Stomach (tissue), 8 donors: ENCODE measurements at regions not wholly inside any gene's neighbourhood (a gene's known extent, or its start where the extent isn't known, plus 50 kb on each side); places are given as distances from the start of the nearest gene placed in this dataset.

ENCODE experiments used
- DNase-seq, 2 donors: peaks; one replicate each; pipeline versions ENCODE4 v3.0.0 to v3.0.0-alpha.2; 2013 to 2019
- H3K27ac ChIP-seq, 5 donors: fragments of 200-600 bp in 4 of 5; sonication (generic) in 4 of 5; one replicate each; pipeline ENCODE4 v1.5.1; 2013 to 2019; ENCODE audit warnings: mild to moderate bottlenecking in 1 of 5, moderate library complexity in 1 of 5
- H3K27me3 ChIP-seq, 3 donors: fragments of 200-600 bp; sonication (generic); one replicate each; pipeline ENCODE4 v1.5.1; 2017 to 2019; ENCODE audit warnings: mixed run types in 1 of 3
- H3K36me3 ChIP-seq, 4 donors: fragments of 200-600 bp; sonication (generic); 1 replicate in 3 of 4; 2 replicates in 1 of 4; pipeline ENCODE4 v1.5.1; 2016 to 2019
- H3K4me1 ChIP-seq, 4 donors: fragments of 200-600 bp; sonication (generic); one replicate each; pipeline ENCODE4 v1.5.1; 2016 to 2019
- H3K4me3 ChIP-seq, 4 donors: fragments of 200-600 bp; sonication (generic) in 3 of 4; one replicate each; pipeline ENCODE4 v1.5.1; 2016 to 2019; ENCODE audit warnings: mild to moderate bottlenecking in 1 of 4
- H3K9me3 ChIP-seq, 4 donors: fragments of 200-600 bp; sonication (generic); one replicate each; pipeline ENCODE4 v1.5.1; 2016 to 2019
- CTCF ChIP-seq, 7 experiments: fragments of 450-650 bp in 4 of 7; fragments of 200-600 bp in 3 of 7; sonication (generic) in 3 of 7; IDR thresholded peaks; one replicate each; pipeline ENCODE4 v1.5.1; 2016 to 2019; ENCODE audit warnings: antibody characterized with exemption in 7 of 7, control low read depth in 2 of 7, mild to moderate bottlenecking in 1 of 7
- EP300 ChIP-seq: sonication (generic); formaldehyde crosslinking; IDR thresholded peaks from one replicate; pipeline ENCODE4 v1.6.1; 2017; ENCODE audit warnings: antibody characterized with exemption
- POLR2A ChIP-seq, 4 donors: fragments of 450-650 bp; IDR thresholded peaks; one replicate each; pipeline ENCODE4 v1.6.1; 2016; ENCODE audit warnings: antibody characterized with exemption in 4 of 4, control low read depth in 2 of 4, mild to moderate bottlenecking in 1 of 4, moderate library complexity in 1 of 4
- POLR2AphosphoS5 ChIP-seq, 3 donors: sonication (generic); formaldehyde crosslinking; IDR thresholded peaks; one replicate each; pipeline ENCODE4 v1.6.1; 2016; ENCODE audit warnings: antibody characterized with exemption in 3 of 3
- WGBS, 5 donors: extraction: QIAGEN DNeasy Blood & Tissue Kit in 3 of 5; methylation state at CpG; one replicate each; pipeline versions ENCODE4 v1.1.5 to v1.1.7; 2013 to 2018; 5-methylcytosine and 5-hydroxymethylcytosine counted together
- intact Hi-C: fragments of 100-400 bp; cut with DNase I; formaldehyde crosslinking; loops from one replicate; pipeline ENCODE4 v1.15.1; 2023; ENCODE audit warnings: low total_unique reads
- donor health status: healthy with polysubstance abuse.
- donor health status: Bipolar disorder and iron deficiency.
- donor health status: healthy.

- Histone ChIP-seq H3K36me3 (no peaks in the 10 kb centered on the region), H3K27me3 (peaks cover 0 to 66% (median 0%) of the 10 kb centered on the region in 3 donors), H3K27ac (no peak overlapping the region), H3K4me1 (no peaks in the 10 kb centered on the region), H3K4me3 (no peak overlapping the region), H3K9me3 (no peaks in the 10 kb centered on the region)
- DNase-seq: peak in 1 of 2 donors; percentile 22
- 80 to 89% (median 86%) methylated on average over 13 to 23 of the region's 23 CpGs for WGBS, 5 donors
- intact Hi-C loops: no loop called here
- TF ChIP-seq CTCF (IDR thresholded peaks at IDR 0.05) (no peak), POLR2AphosphoS5 (IDR thresholded peaks at IDR 0.05) (no peak), POLR2A (IDR thresholded peaks at IDR 0.05) (no peak), EP300 (no peak)
These were observed 120.3 kb upstream of the B3GAT1 start for GRCh38 chr11:134532131-134532920.

- Histone ChIP-seq H3K9me3 (no peaks in the 10 kb centered on the region), H3K4me1 (no peaks in the 10 kb centered on the region), H3K4me3 (no peak overlapping the region), H3K36me3 (no peaks in the 10 kb centered on the region), H3K27me3 (peaks cover 0 to 58% (median 0%) of the 10 kb centered on the region in 3 donors), H3K27ac (no peak overlapping the region)
- intact Hi-C loops: no loop called here
- WGBS, 5 donors: 72 to 84% (median 79%) methylated on average over 20 to 23 of the region's 23 CpGs
- no peak for TF ChIP-seq POLR2A (IDR thresholded peaks at IDR 0.05)
- no peak for TF ChIP-seq CTCF (IDR thresholded peaks at IDR 0.05)
- no peak for TF ChIP-seq EP300
- TF ChIP-seq POLR2AphosphoS5 (IDR thresholded peaks at IDR 0.05): no peak
- peak; percentile 24 to 29 for DNase-seq
These were observed 119.5 kb upstream of the B3GAT1 start for GRCh38 chr11:134531327-134532130.

GRCh38 chr11:134530636-134531326 lies 118.7 kb upstream of the B3GAT1 start:
- Histone ChIP-seq H3K27me3 (peaks cover 0 to 51% (median 0%) of the 10 kb centered on the region in 3 donors), H3K9me3 (no peaks in the 10 kb centered on the region), H3K4me3 (no peak overlapping the region), H3K4me1 (no peaks in the 10 kb centered on the region), H3K27ac (no peak overlapping the region), H3K36me3 (no peaks in the 10 kb centered on the region)
- no peak for DNase-seq
- WGBS, 5 donors: 72 to 84% (median 80%) methylated on average over 14 of the region's 14 CpGs
- intact Hi-C loops: no loop called here
- TF ChIP-seq CTCF (IDR thresholded peaks at IDR 0.05) (no peak), EP300 (no peak), POLR2AphosphoS5 (IDR thresholded peaks at IDR 0.05) (no peak), POLR2A (IDR thresholded peaks at IDR 0.05) (no peak)
